ENCODE measurements at regions not wholly inside any gene's neighbourhood (a gene's known extent, or its start where the extent isn't known, plus 50 kb on each side); places are given as distances from the start of the nearest gene placed in this dataset.

DNA sequence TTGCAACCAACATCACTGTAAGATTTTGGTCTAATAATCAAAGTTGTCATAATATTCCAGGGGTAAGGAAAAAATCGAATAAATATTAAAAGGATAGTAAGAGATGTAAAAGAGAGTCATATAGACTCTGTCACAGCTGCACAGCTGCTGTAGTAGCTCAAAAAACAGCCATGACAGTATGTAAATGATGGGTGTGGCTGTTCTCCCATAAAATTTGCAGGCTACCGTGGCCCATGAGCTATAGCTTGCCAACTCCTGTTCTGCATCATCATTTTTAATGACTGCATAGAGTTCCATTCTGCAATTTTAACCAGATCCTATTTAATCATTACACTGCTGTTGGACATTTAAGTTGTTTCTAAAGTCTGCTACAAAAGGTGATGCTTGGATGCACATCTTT, 450.5 kb upstream of the MPDZ start:
- TF ChIP-seq POLR2AphosphoS5 (IDR thresholded peaks at IDR 0.05; ENCODE audit: low read depth) (no peak), REST (IDR thresholded peaks at IDR 0.05; ENCODE audit: insufficient replicate concordance, low read depth) (no peak)
- TF ChIP-seq, protein P1, sequence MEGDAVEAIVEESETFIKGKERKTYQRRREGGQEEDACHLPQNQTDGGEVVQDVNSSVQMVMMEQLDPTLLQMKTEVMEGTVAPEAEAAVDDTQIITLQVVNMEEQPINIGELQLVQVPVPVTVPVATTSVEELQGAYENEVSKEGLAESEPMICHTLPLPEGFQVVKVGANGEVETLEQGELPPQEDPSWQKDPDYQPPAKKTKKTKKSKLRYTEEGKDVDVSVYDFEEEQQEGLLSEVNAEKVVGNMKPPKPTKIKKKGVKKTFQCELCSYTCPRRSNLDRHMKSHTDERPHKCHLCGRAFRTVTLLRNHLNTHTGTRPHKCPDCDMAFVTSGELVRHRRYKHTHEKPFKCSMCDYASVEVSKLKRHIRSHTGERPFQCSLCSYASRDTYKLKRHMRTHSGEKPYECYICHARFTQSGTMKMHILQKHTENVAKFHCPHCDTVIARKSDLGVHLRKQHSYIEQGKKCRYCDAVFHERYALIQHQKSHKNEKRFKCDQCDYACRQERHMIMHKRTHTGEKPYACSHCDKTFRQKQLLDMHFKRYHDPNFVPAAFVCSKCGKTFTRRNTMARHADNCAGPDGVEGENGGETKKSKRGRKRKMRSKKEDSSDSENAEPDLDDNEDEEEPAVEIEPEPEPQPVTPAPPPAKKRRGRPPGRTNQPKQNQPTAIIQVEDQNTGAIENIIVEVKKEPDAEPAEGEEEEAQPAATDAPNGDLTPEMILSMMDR (IDR thresholded peaks at IDR 0.05; ENCODE audit: insufficient read depth, low read length), result no peak
